Lower leg skin (tissue), 3 donors: ENCODE measurements at regions not wholly inside any gene's neighbourhood (a gene's known extent, or its start where the extent isn't known, plus 50 kb on each side); places are given as distances from the start of the nearest gene placed in this dataset.

Experiments
- POLR2A ChIP-seq, 2 donors: fragments of 450-650 bp; IDR thresholded peaks; one replicate each; pipeline ENCODE4 v1.6.1; 2016 to 2017; ENCODE audit warnings: antibody characterized with exemption in 2 of 2, mild to moderate bottlenecking in 1 of 2, moderate library complexity in 1 of 2
- TF ChIP-seq, protein P1 (sequence below), 3 donors: fragments of 450-650 bp; IDR thresholded peaks; one replicate each; pipeline ENCODE4 v1.5.1; 2016; ENCODE audit warnings: antibody characterized with exemption in 3 of 3, mild to moderate bottlenecking in 3 of 3, moderate library complexity in 2 of 3

DNA sequence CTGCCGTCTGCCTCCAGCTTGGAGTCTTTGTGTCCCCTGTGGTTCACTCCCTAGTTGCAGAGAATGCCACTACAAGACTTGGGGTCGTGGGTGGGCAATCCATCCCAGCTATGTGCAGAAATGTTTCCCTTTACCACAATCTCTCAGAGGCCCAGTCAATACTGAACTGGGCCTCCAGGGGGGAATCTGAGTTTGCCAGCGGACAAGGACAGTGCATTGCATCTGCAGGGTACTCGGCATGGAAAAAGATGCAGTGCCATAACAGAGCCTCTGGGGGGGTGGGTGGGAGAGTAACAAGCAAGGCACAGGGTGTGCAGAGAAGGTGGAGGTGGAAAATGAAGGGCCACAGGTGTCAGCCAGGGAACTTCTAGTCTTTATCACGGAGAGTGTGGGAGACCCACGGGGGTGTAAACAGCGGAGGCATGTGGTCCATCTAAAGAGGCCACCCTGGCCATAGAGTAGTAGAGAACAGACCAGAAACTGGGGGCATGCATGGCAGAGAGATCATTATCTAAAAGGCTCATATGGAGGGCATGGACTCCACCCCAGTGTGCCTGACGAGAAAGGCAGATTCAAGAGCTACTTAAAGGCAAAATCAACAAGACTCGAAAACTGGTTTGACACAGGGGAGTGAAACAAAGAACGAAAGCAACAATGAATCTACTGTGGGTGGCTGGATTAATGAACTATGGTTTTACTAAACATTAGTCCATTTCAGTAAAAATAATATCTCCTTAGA, 182.4 kb downstream of the ANXA2 start:
- TF ChIP-seq, protein P1, sequence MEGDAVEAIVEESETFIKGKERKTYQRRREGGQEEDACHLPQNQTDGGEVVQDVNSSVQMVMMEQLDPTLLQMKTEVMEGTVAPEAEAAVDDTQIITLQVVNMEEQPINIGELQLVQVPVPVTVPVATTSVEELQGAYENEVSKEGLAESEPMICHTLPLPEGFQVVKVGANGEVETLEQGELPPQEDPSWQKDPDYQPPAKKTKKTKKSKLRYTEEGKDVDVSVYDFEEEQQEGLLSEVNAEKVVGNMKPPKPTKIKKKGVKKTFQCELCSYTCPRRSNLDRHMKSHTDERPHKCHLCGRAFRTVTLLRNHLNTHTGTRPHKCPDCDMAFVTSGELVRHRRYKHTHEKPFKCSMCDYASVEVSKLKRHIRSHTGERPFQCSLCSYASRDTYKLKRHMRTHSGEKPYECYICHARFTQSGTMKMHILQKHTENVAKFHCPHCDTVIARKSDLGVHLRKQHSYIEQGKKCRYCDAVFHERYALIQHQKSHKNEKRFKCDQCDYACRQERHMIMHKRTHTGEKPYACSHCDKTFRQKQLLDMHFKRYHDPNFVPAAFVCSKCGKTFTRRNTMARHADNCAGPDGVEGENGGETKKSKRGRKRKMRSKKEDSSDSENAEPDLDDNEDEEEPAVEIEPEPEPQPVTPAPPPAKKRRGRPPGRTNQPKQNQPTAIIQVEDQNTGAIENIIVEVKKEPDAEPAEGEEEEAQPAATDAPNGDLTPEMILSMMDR (IDR thresholded peaks at IDR 0.05) = no peak
- no peak for TF ChIP-seq POLR2A (IDR thresholded peaks at IDR 0.05)
